HG03066 (cell line): ENCODE measurements at regions not wholly inside any gene's neighbourhood (a gene's known extent, or its start where the extent isn't known, plus 50 kb on each side); places are given as distances from the start of the nearest gene placed in this dataset.
A peak's percentile ranks its signal among the peaks of the same experiment; 100 is the strongest.

Experiments
- ATAC-seq: cut with Tn5 transposase; IDR thresholded peaks from one replicate; pipeline ENCODE4 v1.9.1; 2021; ENCODE audit warnings: low read depth; ENCODE audit not compliant: unreplicated experiment

- peak; percentile 67 for ATAC-seq
Observed at GRCh38 chr5:89397096-89397495, 514.1 kb upstream of the MEF2C start.

GRCh38 chr5:89396278-89396954 lies 513.4 kb upstream of the MEF2C start:
- ATAC-seq: peak; percentile 49

- no peak for ATAC-seq
Observed at GRCh38 chr5:89395111-89395510, 512.1 kb upstream of the MEF2C start.

DNA sequence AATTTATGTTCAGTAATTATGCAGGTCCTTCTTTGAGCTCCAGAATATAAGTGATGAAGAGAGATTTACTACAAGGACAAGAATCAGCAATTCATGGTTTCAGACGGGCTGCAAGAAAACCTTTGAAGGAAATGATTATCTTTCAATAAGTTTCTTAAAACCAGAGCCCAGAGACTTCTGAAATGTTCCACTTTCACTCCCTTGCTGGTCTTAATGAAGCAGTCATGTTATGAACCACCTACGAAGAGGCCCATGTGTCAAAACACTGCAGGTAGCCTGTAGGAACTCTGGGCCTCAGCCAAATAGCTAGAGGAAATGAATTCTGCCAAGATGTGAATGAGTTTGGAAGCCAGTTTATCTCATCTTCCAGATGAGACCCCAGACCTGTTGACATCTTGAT lies 505.9 kb upstream of the MEF2C start:
- ATAC-seq: no peak

- no peak for ATAC-seq
Observed at GRCh38 chr5:89384391-89384790, 501.4 kb upstream of the MEF2C start.

- no peak for ATAC-seq
Observed at GRCh38 chr5:89380635-89381034, 497.7 kb upstream of the MEF2C start.

DNA sequence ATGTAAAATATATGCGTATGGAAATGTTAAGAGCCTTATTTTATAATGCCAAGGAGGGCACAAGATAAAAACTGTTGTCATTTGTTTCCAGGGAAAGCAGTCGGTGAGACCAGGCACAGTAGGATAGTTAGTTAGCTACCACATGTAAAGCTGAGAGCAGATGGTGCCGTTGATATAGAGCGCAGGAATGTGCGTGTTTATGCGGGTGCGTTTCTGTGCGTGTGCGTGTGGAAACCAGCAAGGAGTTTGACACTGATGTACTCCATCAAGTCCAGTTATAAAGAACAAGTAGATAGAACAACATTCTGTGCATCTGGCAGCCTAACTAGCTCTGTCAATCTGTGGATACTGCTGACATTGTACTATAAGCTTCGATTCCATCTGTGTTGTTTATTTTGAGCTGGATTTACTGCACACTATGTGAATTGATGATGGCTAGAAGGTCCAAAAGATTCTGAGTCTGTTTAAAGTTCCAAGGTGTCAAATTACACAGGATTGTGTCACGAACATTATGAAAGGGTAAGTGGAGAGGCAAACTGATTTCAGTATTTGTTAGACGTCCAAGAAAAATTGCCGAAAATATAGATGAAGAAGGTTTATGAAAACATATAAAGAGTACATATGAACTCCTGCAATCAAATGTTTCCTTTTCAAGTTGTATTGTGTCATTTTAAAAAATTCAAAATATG lies 494.9 kb upstream of the MEF2C start:
- no peak for ATAC-seq

GRCh38 chr5:89374818-89375521 lies 492.0 kb upstream of the MEF2C start:
- ATAC-seq: no peak

GRCh38 chr5:89374144-89374784 lies 491.3 kb upstream of the MEF2C start:
- no peak for ATAC-seq

- ATAC-seq: no peak
Observed at GRCh38 chr5:89372176-89372575, 489.2 kb upstream of the MEF2C start.

- ATAC-seq: no peak
Observed at GRCh38 chr5:89371646-89372045, 488.7 kb upstream of the MEF2C start.

- ATAC-seq: no peak
Observed at GRCh38 chr5:89359046-89359445, 476.1 kb upstream of the MEF2C start.

DNA sequence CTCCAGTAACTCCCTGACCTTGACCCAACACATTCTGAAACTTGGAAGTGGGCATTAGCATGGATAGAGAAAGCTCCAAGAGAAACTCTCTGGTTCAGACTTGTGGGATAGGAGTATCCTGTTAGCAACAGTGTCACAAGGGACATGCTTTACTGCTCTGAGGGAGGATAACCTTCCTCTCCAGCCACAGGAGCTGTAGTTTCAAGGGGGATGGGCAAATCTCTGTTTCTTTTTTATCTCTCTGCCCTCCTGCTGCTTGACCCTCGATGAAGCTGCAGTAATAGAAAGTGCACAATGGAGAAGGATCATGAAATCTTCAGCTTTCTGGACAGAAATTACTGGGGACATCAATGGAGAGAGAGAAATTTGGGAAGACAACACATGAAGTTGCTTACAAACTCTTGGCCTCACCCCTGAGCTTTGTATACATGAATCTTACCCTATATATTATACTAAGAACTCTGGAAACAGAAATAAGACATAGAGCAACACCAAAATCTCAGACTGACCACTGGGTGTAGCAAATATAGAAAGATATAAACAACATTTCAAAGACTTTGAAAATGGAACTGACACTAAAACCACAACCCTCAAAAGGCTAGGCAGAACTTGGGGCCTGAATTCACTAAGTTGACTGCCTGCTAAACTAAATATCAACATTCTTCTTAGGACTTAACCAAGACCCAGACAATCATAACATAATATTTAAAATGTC lies 471.0 kb upstream of the MEF2C start:
- peak; percentile 71 for ATAC-seq

DNA sequence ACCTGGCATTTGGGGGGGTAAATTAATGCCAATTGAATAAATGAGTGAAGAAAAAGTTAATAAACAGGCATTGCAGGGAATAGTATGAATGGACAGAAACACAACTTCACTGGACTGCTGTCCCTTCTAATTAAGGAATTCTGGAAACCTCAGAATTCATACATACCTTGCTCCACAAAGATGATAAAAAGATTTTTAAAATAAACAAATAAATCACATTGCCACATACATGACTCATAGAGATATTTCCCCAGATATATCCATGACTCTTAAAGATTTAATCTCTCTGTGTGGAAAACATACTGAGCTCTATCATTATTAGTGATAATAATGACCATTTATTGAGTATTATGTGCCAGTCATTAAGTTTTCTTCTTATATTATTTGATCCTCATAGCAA lies 469.0 kb upstream of the MEF2C start:
- no peak for ATAC-seq

DNA sequence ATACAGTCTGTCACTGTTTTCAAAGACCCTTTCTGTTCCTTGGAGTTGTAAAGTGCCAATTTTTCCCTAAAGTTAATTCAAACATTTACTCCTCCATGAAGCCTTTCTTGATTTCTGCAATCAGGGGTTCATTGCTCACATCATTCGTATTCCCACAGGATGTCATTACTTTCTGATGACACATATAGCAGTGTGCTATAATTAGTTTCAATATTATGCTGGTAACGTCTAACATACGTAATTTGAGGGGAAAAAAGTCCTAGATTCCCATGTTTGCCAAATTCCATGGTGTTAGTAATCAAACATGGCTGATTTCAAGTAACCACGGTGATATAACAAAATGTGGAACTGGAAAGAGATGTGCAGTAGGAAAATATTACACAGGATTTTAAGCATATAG lies 468.2 kb upstream of the MEF2C start:
- no peak for ATAC-seq

GRCh38 chr5:89350684-89351083 lies 467.7 kb upstream of the MEF2C start:
- ATAC-seq: no peak

DNA sequence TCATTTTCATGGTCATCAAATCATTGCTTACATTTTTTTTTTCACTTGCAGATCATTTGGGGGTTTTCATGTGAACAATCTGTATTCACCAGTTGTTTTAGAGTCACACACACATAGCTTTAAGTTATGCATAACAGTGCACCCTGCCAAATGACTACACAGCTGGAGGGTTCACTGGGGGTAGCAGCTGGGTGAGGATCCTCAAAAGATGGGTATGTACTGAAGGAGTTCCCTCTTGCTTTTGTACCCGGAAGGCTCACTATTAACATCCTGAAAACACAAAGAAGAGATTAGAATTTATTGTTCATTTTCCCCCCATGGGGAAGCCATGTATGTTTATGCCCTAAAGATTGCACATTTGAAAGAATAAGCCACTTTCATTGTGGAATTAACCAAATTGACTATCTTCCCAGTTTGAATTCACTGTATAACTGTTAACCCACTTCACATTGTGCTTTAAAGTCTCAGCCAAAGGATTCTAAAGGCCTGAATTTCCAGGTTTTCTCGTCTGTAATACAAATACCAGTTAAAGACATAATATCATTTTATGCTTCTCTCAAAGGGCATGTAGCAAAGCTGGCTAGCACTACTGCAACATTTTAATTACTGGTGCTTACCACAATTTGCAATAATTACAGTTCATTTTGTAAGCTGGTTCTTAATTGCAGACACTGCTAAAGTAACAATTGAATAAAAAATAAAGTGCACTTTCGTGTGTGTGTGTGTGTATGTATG lies 466.4 kb upstream of the MEF2C start:
- no peak for ATAC-seq

DNA sequence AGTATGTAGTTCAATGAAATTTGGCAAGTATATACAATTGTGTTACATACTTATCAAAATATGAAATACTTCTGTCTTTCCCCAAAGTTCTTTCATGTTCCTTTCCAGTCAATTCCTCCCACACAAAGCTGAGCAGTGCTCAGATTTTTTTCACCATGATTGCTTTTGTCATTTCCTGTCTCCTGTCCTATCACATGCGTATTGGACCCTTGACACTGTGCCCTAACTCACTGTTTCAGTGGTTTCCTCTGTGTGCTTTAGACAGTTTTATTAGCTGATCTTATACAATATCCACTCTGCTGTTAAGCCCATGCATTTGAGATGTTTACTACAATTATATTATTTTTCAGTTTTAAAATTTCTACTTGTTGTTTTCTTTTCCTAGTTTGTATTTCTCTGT lies 463.6 kb upstream of the MEF2C start:
- ATAC-seq: no peak

GRCh38 chr5:89343666-89344065 lies 460.7 kb upstream of the MEF2C start:
- peak; percentile 89 for ATAC-seq
